ENCODE measurements at regions not wholly inside any gene's neighbourhood (a gene's known extent, or its start where the extent isn't known, plus 50 kb on each side); places are given as distances from the start of the nearest gene placed in this dataset.

DNA sequence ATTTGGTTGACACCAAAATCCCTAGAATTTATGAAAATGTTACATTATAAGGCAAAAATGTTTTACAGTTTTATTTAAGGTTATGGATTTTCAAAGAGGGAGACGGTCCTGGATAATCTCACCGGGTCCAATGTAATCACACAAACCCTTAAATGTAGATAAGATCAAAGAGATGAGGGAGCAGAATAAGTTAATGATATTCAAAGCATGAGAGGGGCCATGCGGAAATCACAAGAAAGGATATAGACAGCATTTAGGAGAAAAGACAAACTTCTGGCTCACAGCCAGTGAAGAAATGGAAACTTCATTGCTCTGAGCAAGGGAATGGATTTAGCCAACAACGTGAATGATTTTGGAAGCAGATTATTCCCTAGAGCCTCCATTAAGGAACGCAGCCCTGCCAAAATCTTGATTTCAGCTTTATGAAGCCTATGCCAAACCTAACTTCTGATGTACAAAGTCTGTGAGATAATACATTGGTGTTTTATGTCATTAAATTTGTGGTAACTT is 684.4 kb upstream of the GNPDA2 start:
- no peak overlapping the region for H3K27ac ChIP-seq
- no peak overlapping the region for H3K4me3 ChIP-seq
- no peak for DNase-seq
- no peaks in the 10 kb centered on the region for H3K4me1 ChIP-seq
- H3K36me3 ChIP-seq = no peaks in the 10 kb centered on the region
- no peaks in the 10 kb centered on the region for H3K9me3 ChIP-seq
- no peaks in the 10 kb centered on the region for H3K27me3 ChIP-seq
- TF ChIP-seq CTCF (IDR thresholded peaks at IDR 0.05) (no peak), POLR2A (IDR thresholded peaks at IDR 0.05) (no peak)

GRCh38 chr4:45409536-45409935 is 683.2 kb upstream of the GNPDA2 start:
- no peaks in the 10 kb centered on the region for H3K4me1 ChIP-seq
- no peak overlapping the region for H3K4me3 ChIP-seq
- no peaks in the 10 kb centered on the region for H3K9me3 ChIP-seq
- TF ChIP-seq POLR2A (IDR thresholded peaks at IDR 0.05) (no peak), CTCF (IDR thresholded peaks at IDR 0.05) (no peak)
- no peaks in the 10 kb centered on the region for H3K27me3 ChIP-seq
- H3K27ac ChIP-seq = no peak overlapping the region
- no peak for DNase-seq
- no peaks in the 10 kb centered on the region for H3K36me3 ChIP-seq

DNA sequence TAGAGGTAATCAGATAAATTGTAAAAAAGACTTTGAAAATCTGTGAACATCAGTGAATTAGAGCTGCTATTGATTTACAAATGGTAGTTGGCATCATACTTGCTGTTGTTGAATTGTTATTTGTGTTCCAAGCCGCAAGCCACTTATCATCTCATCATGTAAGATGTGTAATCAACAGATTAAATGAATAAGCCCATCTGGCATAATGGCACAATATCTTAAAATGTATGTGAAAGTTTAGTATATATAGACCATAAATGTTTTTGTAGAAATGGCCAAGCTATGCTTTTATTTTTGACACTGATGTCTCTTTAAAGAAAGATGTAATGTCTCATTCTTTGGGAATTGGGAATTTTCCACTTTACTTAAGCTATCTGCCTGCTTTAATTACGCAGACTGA is 682.6 kb upstream of the GNPDA2 start:
- no peak overlapping the region for H3K4me3 ChIP-seq
- no peaks in the 10 kb centered on the region for H3K27me3 ChIP-seq
- no peak overlapping the region for H3K27ac ChIP-seq
- DNase-seq = no peak
- H3K9me3 ChIP-seq = no peaks in the 10 kb centered on the region
- no peaks in the 10 kb centered on the region for H3K4me1 ChIP-seq
- no peaks in the 10 kb centered on the region for H3K36me3 ChIP-seq
- TF ChIP-seq CTCF (IDR thresholded peaks at IDR 0.05) = no peak
- no peak for TF ChIP-seq POLR2A (IDR thresholded peaks at IDR 0.05)

DNA sequence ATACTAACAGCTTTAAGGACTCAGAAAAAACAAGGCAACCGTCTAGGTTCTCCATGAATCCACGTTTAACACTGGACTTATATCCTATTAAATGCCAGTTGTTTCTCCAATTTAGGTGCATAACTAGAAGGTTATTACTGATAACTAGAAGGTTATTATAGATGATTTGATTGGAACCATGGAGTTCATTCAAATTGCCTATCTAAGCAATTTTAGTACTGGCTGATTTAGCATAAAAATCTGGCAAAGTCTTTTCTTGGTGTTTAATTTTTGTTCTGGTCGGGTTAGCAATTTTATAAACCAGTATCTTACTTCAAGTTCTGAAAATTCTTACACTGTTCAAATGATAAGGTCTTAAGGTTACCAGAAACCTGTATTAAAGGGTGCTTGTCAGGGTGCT is 672.8 kb upstream of the GNPDA2 start:
- no peak for DNase-seq
- TF ChIP-seq POLR2A (IDR thresholded peaks at IDR 0.05) = no peak
- no peak for TF ChIP-seq CTCF (IDR thresholded peaks at IDR 0.05)
- H3K27ac ChIP-seq = no peak overlapping the region

GRCh38 chr4:45385306-45385705 is 659.0 kb upstream of the GNPDA2 start:
- no peak for DNase-seq
- TF ChIP-seq POLR2A (IDR thresholded peaks at IDR 0.05) (no peak), CTCF (IDR thresholded peaks at IDR 0.05) (no peak)

More for the DNA sequence above, 672.8 kb upstream of the GNPDA2 start:
- H3K4me3 ChIP-seq = no peak overlapping the region
- H3K36me3 ChIP-seq = no peaks in the 10 kb centered on the region
- peaks cover 0 to 5% (median 0%) of the 10 kb centered on the region in 4 donors for H3K9me3 ChIP-seq
- no peaks in the 10 kb centered on the region for H3K27me3 ChIP-seq
- H3K4me1 ChIP-seq = no peaks in the 10 kb centered on the region

DNA sequence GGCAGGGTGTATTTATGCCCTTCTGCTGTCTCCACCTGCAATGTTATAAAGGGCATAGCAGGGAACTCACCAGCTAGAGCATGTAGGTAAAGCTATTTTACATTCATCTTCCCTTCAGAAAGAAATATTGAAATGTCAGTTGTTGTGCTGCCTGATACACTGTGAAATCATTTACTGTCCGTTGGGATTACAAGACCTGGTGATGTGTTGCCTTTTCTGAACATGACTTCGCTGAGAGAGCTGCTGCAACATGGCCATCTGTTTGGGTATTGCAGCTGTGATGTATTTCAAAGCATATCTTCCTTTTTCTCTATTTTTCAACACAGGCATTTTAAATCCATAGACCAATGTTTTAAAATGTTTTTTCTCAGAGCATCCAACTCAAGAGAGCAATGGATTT is 644.1 kb upstream of the GNPDA2 start:
- Histone ChIP-seq H3K27ac (no peak overlapping the region), H3K4me3 (no peak overlapping the region), H3K36me3 (no peaks in the 10 kb centered on the region), H3K4me1 (no peaks in the 10 kb centered on the region), H3K27me3 (no peaks in the 10 kb centered on the region), H3K9me3 (no peaks in the 10 kb centered on the region)
- DNase-seq = no peak
- TF ChIP-seq POLR2A (IDR thresholded peaks at IDR 0.05) (no peak), CTCF (IDR thresholded peaks at IDR 0.05) (no peak)

More at GRCh38 chr4:45385306-45385705, 659.0 kb upstream of the GNPDA2 start:
- H3K9me3 ChIP-seq = no peaks in the 10 kb centered on the region
- no peaks in the 10 kb centered on the region for H3K4me1 ChIP-seq
- H3K4me3 ChIP-seq = no peak overlapping the region
- no peaks in the 10 kb centered on the region for H3K36me3 ChIP-seq
- H3K27ac ChIP-seq = no peak overlapping the region
- no peaks in the 10 kb centered on the region for H3K27me3 ChIP-seq

All from Peyer's patch (tissue), 4 donors.